ENCODE measurements at regions not wholly inside any gene's neighbourhood (a gene's known extent, or its start where the extent isn't known, plus 50 kb on each side); places are given as distances from the start of the nearest gene placed in this dataset.

DNA sequence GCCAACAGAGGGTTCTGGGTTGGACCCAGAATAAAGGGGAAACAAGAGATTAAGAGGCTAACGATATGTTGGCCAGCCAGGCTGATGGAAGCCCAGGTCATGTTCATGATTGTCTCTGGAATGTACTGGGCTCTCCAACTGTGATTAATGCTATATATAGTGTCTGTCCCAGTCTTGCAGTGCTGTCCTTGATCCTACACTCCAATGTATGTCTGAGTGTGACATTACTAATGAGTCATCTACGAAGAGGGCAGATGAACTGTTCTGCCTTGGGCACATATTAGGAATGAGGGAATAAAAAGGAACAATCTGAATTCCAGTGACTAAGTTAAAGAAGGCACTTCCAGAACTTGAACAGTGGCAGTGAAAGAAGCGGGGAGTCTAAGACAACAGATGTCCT is 142.1 kb downstream of the PDGFRA start:
- Mint-ChIP-seq H3K36me3 (ENCODE audit: low read depth) (no peaks in the 10 kb centered on the region), H3K4me1 (peaks cover 8% of the 10 kb centered on the region), H3K27me3 (ENCODE audit: low read depth) (no peaks in the 10 kb centered on the region), H3K9me3 (peaks cover 3% of the 10 kb centered on the region), H3K4me3 (no peak overlapping the region), H3K27ac (ENCODE audit: unreplicated experiment) (no peak overlapping the region)
- DNase-seq (ENCODE audit: low read depth, low spot score): no peak
- TF ChIP-seq, protein P1, sequence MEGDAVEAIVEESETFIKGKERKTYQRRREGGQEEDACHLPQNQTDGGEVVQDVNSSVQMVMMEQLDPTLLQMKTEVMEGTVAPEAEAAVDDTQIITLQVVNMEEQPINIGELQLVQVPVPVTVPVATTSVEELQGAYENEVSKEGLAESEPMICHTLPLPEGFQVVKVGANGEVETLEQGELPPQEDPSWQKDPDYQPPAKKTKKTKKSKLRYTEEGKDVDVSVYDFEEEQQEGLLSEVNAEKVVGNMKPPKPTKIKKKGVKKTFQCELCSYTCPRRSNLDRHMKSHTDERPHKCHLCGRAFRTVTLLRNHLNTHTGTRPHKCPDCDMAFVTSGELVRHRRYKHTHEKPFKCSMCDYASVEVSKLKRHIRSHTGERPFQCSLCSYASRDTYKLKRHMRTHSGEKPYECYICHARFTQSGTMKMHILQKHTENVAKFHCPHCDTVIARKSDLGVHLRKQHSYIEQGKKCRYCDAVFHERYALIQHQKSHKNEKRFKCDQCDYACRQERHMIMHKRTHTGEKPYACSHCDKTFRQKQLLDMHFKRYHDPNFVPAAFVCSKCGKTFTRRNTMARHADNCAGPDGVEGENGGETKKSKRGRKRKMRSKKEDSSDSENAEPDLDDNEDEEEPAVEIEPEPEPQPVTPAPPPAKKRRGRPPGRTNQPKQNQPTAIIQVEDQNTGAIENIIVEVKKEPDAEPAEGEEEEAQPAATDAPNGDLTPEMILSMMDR (conservative IDR thresholded peaks at IDR 0.05): no peak

DNA sequence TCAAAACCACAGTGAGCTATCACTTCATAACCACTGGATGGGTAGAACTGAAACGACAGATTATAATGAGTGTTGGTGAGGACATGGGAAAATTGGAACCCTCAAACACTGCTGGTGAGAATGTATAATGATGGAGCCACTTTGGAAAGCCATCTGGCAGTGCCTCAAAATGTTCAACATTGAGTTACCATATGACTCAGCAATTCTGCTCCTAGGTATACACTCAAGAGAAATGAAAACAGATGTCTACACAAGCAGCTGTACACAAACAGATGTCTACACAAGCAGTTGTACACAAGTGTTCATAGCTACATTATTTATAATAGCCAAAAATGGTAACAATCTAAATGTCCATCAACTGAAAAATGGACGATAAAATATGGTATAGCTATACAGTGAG is 143.9 kb downstream of the PDGFRA start:
- TF ChIP-seq, protein P1 (conservative IDR thresholded peaks at IDR 0.05): no peak
- Mint-ChIP-seq H3K27ac (ENCODE audit: unreplicated experiment) (no peak overlapping the region), H3K27me3 (ENCODE audit: low read depth) (no peaks in the 10 kb centered on the region), H3K9me3 (peaks cover 3% of the 10 kb centered on the region), H3K4me3 (no peak overlapping the region), H3K4me1 (peaks cover 8% of the 10 kb centered on the region), H3K36me3 (ENCODE audit: low read depth) (no peaks in the 10 kb centered on the region)
- no peak for DNase-seq (ENCODE audit: low read depth, low spot score)

DNA sequence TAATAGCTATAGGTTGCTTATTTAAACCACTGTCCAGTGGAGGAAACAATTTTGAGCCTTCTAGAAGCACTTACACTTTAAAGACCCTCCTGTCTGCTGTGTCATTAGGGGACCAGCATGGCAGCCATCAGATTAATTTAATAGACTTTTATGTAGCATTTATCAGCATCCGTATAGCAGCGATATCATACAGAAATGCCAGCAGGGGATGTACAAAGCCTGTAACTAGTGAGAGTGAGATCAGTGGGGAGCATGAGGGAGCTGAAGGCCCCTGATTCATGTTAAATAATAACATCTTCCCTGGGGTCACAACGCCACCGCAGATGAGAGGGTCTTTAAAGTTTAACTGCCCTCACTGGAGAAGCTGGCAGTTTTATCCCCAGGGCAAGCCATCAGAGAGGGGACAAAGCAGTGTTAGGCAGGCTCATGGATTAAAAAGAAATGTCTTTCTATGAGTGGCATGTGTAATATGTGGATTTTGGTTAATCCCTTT is 144.7 kb downstream of the PDGFRA start:
- Mint-ChIP-seq H3K9me3 (peaks cover 3% of the 10 kb centered on the region), H3K36me3 (ENCODE audit: low read depth) (no peaks in the 10 kb centered on the region), H3K4me3 (no peak overlapping the region), H3K27me3 (ENCODE audit: low read depth) (no peaks in the 10 kb centered on the region), H3K4me1 (peaks cover 8% of the 10 kb centered on the region), H3K27ac (ENCODE audit: unreplicated experiment) (no peak overlapping the region)
- TF ChIP-seq, protein P1 (conservative IDR thresholded peaks at IDR 0.05): no peak
- DNase-seq (ENCODE audit: low read depth, low spot score): no peak

DNA sequence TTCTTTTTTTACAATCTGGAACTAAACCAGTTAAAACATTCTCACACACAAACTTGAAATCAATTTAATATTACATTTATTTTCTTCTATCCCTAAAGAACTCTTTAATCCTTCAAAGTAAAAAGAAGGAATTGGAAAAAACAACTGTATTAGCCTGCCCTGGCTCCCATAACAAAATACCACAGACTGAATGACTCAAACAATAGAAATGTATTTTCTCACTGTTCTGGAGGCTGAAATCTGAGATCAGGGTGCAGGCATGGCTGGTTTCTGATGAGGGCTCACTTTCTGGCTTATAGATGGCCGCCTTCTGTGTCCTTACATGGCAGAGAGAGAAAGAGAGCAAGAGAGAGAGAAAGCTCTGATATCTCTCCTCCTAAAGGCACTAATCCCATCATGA is 149.4 kb downstream of the PDGFRA start:
- Mint-ChIP-seq H3K36me3 (ENCODE audit: low read depth) (no peaks in the 10 kb centered on the region), H3K27me3 (ENCODE audit: low read depth) (no peaks in the 10 kb centered on the region), H3K4me1 (peaks cover 12% of the 10 kb centered on the region), H3K4me3 (no peak overlapping the region), H3K27ac (ENCODE audit: unreplicated experiment) (no peak overlapping the region), H3K9me3 (no peaks in the 10 kb centered on the region)
- TF ChIP-seq, protein P1 (conservative IDR thresholded peaks at IDR 0.05): no peak
- no peak for DNase-seq (ENCODE audit: low read depth, low spot score)

DNA sequence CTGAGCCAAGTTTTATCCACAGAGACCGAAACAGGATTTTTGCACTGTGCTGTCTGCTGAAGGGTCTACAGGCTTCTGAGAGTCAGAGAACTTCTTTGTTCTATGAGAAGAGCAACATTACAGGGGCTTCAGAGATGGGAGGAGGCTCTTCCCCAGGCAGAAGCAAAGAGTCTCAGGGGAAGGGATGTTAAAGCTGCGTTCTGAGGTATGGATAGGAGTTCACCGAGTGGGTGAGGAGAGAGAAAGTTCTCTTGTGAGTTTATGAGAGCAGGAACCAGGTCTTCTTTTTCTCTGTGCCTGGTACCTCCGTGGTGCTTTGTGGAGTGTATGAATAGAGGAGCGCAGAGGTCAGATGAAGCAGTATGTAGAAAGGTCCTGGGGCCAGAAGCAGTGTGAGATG is 155.1 kb downstream of the PDGFRA start:
- Mint-ChIP-seq H3K4me3 (no peak overlapping the region), H3K36me3 (ENCODE audit: low read depth) (no peaks in the 10 kb centered on the region), H3K27me3 (ENCODE audit: low read depth) (no peaks in the 10 kb centered on the region), H3K9me3 (peaks cover 5% of the 10 kb centered on the region), H3K4me1 (peaks cover 13% of the 10 kb centered on the region), H3K27ac (ENCODE audit: unreplicated experiment) (no peak overlapping the region)
- no peak for DNase-seq (ENCODE audit: low read depth, low spot score)
- TF ChIP-seq, protein P1 (conservative IDR thresholded peaks at IDR 0.05): no peak

DNA sequence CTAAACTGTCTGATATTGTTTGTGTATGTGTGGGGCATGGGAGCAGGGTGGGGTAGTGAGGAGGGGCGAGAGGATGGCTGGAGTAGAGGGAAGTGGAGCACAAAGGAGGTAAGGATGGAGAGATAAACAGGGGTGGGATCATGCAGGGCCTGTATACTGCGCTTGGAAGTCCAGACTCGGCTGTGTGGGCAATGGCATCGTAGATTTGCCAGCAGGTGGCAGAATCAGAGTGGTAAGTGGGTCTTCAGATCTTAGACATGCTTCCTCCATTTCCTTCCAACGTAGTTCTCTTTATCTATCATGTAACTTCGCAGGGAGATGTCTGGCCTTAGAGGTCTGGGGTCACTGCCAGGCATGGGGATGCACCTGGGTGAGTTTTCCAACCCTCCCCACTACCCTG is 155.5 kb downstream of the PDGFRA start:
- H3K27ac Mint-ChIP-seq (ENCODE audit: unreplicated experiment): no peak overlapping the region

More for the DNA sequence above, 155.5 kb downstream of the PDGFRA start:
- peaks cover 5% of the 10 kb centered on the region for H3K9me3 Mint-ChIP-seq
- H3K36me3 Mint-ChIP-seq (ENCODE audit: low read depth): no peaks in the 10 kb centered on the region
- no peak for DNase-seq (ENCODE audit: low read depth, low spot score)
- TF ChIP-seq, protein P1 (conservative IDR thresholded peaks at IDR 0.05): peak; percentile 45
- H3K4me1 Mint-ChIP-seq: peaks cover 13% of the 10 kb centered on the region
- no peaks in the 10 kb centered on the region for H3K27me3 Mint-ChIP-seq (ENCODE audit: low read depth)
- no peak overlapping the region for H3K4me3 Mint-ChIP-seq
